ENCODE measurements at regions not wholly inside any gene's neighbourhood (a gene's known extent, or its start where the extent isn't known, plus 50 kb on each side); places are given as distances from the start of the nearest gene placed in this dataset.

DNA sequence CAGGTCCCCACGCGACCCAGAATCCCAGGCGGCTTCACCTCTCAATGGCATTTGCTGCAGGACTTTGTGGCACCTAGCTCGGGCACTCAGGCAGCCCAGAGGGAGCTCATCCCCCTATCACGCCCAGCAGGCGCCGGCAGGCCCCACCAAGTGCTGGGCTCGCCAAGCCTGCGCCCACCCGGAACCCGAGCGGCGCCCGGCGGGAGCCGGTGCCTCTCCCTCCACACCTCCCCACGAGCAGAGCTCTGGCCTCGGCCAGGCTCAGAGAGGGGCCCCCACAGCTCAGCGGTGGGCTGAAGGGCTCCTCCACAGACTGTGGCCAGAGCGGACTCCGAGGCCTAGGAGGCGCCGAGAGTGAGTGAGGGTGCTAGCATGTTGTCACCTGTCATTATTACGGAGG, 286.3 kb downstream of the PDHA2 start:
- no peaks in the 10 kb centered on the region for H3K4me1 Mint-ChIP-seq
- 95% methylated on average over 13 of the region's 24 CpGs for WGBS (ENCODE audit: insufficient coverage)
- intact Hi-C loops (cut with micrococcal nuclease), result no loop called here
- no peak overlapping the region for H3K4me3 ChIP-seq (replicated peaks in 1 of 3; ENCODE audit: low read depth in 2 of 3, low read length in 3 of 3)
- no peaks in the 10 kb centered on the region for H3K36me3 Mint-ChIP-seq
- H3K27ac ChIP-seq (ENCODE audit: low read depth in 1 of 2, low read length in 2 of 2), result no peak overlapping the region
- no peak overlapping the region for H3K4me3 Mint-ChIP-seq
- H4K20me1 ChIP-seq (ENCODE audit: insufficient read depth, low read length), result no peaks in the 10 kb centered on the region
- H3K36me3 ChIP-seq (replicated peaks in 1 of 2; ENCODE audit: control insufficient read depth in 1 of 2, insufficient read depth in 2 of 2, low read length in 2 of 2), result no peaks in the 10 kb centered on the region
- no peak overlapping the region for H2AFZ ChIP-seq (ENCODE audit: insufficient read depth, low read depth, low read length, poor library complexity, severe bottlenecking)
- no peaks in the 10 kb centered on the region for H3K79me2 ChIP-seq (ENCODE audit: insufficient read depth, low read length)
- H3K4me1 ChIP-seq (ENCODE audit: control insufficient read depth in 1 of 2, insufficient read depth in 2 of 2, low read length in 2 of 2), result no peaks in the 10 kb centered on the region
- H3K27me3 Mint-ChIP-seq (ENCODE audit: low read depth in 3 of 3), result peaks cover 0 to under 1% (median 0%) of the 10 kb centered on the region in 3 donors
- H3K4me2 ChIP-seq (replicated peaks; ENCODE audit: extremely low read depth, low read length, poor library complexity, severe bottlenecking), result no peak overlapping the region
- no peak overlapping the region for H3K9ac ChIP-seq (ENCODE audit: insufficient read depth, low read length, poor library complexity, severe bottlenecking)
- no peak for DNase-seq
- no peak for TF ChIP-seq CTCF (IDR thresholded peaks at IDR 0.05)
- H3K27ac Mint-ChIP-seq, result no peak overlapping the region
- peaks cover 4 to 17% (median 11%) of the 10 kb centered on the region in 7 donors for H3K9me3 Mint-ChIP-seq
- no peaks in the 10 kb centered on the region for H3K27me3 ChIP-seq (ENCODE audit: control insufficient read depth in 2 of 2, insufficient read depth in 2 of 2, low read length in 2 of 2)
- peaks cover 9 to 10% of the 10 kb centered on the region in 2 donors for H3K9me3 ChIP-seq (replicated peaks in 1 of 2; ENCODE audit: control insufficient read depth in 1 of 2, insufficient read depth in 1 of 2, low read length in 2 of 2)

DNA sequence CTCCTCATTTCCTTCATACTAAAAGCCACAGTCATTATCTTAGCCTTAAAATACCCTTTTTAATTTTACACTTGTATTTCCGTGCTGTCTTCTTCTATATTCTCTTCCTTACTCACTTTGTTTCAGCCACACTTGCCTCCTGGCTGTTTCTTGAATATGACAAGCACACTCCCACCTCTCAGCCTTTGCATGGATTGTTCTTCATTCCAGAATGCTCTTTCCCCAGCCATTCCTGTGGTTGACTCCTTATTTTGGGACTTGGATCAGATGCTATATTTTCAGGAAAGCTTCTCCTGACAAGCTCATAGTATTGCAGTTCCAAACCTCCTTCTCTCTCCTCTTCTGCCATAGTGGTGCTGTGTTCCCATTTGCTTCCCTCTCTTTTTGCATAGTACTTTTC, 291.3 kb downstream of the PDHA2 start:
- Mint-ChIP-seq H3K9me3 (peaks cover 0 to 6% (median 3%) of the 10 kb centered on the region in 7 donors), H3K4me1 (no peaks in the 10 kb centered on the region), H3K27ac (no peak overlapping the region), H3K27me3 (ENCODE audit: low read depth in 3 of 3) (peaks cover 0 to 2% (median 0%) of the 10 kb centered on the region in 3 donors), H3K4me3 (no peak overlapping the region), H3K36me3 (no peaks in the 10 kb centered on the region)
- 80% methylated on average over 1 of the region's 1 CpG for WGBS (ENCODE audit: insufficient coverage)
- intact Hi-C loops (cut with micrococcal nuclease), result no loop called here
- DNase-seq, result no peak
- no peak for TF ChIP-seq CTCF (IDR thresholded peaks at IDR 0.05)
- H3K27ac ChIP-seq (ENCODE audit: low read depth in 1 of 2, low read length in 2 of 2), result no peak overlapping the region
- H3K9me3 ChIP-seq (replicated peaks in 1 of 2; ENCODE audit: control insufficient read depth in 1 of 2, insufficient read depth in 1 of 2, low read length in 2 of 2), result peaks cover 3% of the 10 kb centered on the region in 2 donors
- no peaks in the 10 kb centered on the region for H4K20me1 ChIP-seq (ENCODE audit: insufficient read depth, low read length)
- no peaks in the 10 kb centered on the region for H3K79me2 ChIP-seq (ENCODE audit: insufficient read depth, low read length)
- no peaks in the 10 kb centered on the region for H3K4me1 ChIP-seq (ENCODE audit: control insufficient read depth in 1 of 2, insufficient read depth in 2 of 2, low read length in 2 of 2)
- no peaks in the 10 kb centered on the region for H3K27me3 ChIP-seq (ENCODE audit: control insufficient read depth in 2 of 2, insufficient read depth in 2 of 2, low read length in 2 of 2)
- no peak overlapping the region for H2AFZ ChIP-seq (ENCODE audit: insufficient read depth, low read depth, low read length, poor library complexity, severe bottlenecking)
- H3K4me3 ChIP-seq (replicated peaks in 1 of 3; ENCODE audit: low read depth in 2 of 3, low read length in 3 of 3), result no peak overlapping the region
- H3K4me2 ChIP-seq (replicated peaks; ENCODE audit: extremely low read depth, low read length, poor library complexity, severe bottlenecking), result no peak overlapping the region
- H3K36me3 ChIP-seq (replicated peaks in 1 of 2; ENCODE audit: control insufficient read depth in 1 of 2, insufficient read depth in 2 of 2, low read length in 2 of 2), result no peaks in the 10 kb centered on the region
- no peak overlapping the region for H3K9ac ChIP-seq (ENCODE audit: insufficient read depth, low read length, poor library complexity, severe bottlenecking)
